ENCODE measurements at regions not wholly inside any gene's neighbourhood (a gene's known extent, or its start where the extent isn't known, plus 50 kb on each side); places are given as distances from the start of the nearest gene placed in this dataset.

GRCh38 chr4:171621646-171622045 lies 191.6 kb upstream of the GALNTL6 start:
- TF ChIP-seq CTCF (IDR thresholded peaks at IDR 0.05; ENCODE audit: borderline replicate concordance, insufficient read depth, low read depth, low read length), result no peak
- H3K4me3 ChIP-seq (ENCODE audit: low read depth, low read length), result no peak overlapping the region

- TF ChIP-seq CTCF (IDR thresholded peaks at IDR 0.05; ENCODE audit: borderline replicate concordance, insufficient read depth, low read depth, low read length), result no peak
- no peak overlapping the region for H3K4me3 ChIP-seq (ENCODE audit: low read depth, low read length)
These were observed 200.3 kb upstream of the GALNTL6 start for GRCh38 chr4:171612907-171613306.

- no peak for TF ChIP-seq CTCF (IDR thresholded peaks at IDR 0.05; ENCODE audit: borderline replicate concordance, insufficient read depth, low read depth, low read length)
- no peak overlapping the region for H3K4me3 ChIP-seq (ENCODE audit: low read depth, low read length)
These were observed 210.4 kb upstream of the GALNTL6 start for GRCh38 chr4:171602638-171603355.

GRCh38 chr4:171601091-171601490 lies 212.1 kb upstream of the GALNTL6 start:
- no peak overlapping the region for H3K4me3 ChIP-seq (ENCODE audit: low read depth, low read length)
- TF ChIP-seq CTCF (IDR thresholded peaks at IDR 0.05; ENCODE audit: borderline replicate concordance, insufficient read depth, low read depth, low read length), result no peak

GRCh38 chr4:171599628-171600027 lies 213.6 kb upstream of the GALNTL6 start:
- TF ChIP-seq CTCF (IDR thresholded peaks at IDR 0.05; ENCODE audit: borderline replicate concordance, insufficient read depth, low read depth, low read length), result no peak
- no peak overlapping the region for H3K4me3 ChIP-seq (ENCODE audit: low read depth, low read length)

- TF ChIP-seq CTCF (IDR thresholded peaks at IDR 0.05; ENCODE audit: borderline replicate concordance, insufficient read depth, low read depth, low read length), result no peak
- H3K4me3 ChIP-seq (ENCODE audit: low read depth, low read length), result no peak overlapping the region
These were observed 218.9 kb upstream of the GALNTL6 start for GRCh38 chr4:171594293-171594692.

GRCh38 chr4:171590716-171591115 lies 222.5 kb upstream of the GALNTL6 start:
- H3K4me3 ChIP-seq (ENCODE audit: low read depth, low read length), result no peak overlapping the region
- no peak for TF ChIP-seq CTCF (IDR thresholded peaks at IDR 0.05; ENCODE audit: borderline replicate concordance, insufficient read depth, low read depth, low read length)
